NCI-H2171 (cell line): ENCODE measurements at regions not wholly inside any gene's neighbourhood (a gene's known extent, or its start where the extent isn't known, plus 50 kb on each side); places are given as distances from the start of the nearest gene placed in this dataset.

Source experiments
- DNase-seq: peaks from one replicate; lab custom pipeline; 2025; lab: John Stamatoyannopoulos, UW

GRCh38 chr3:53949541-53949940, 57.9 kb upstream of the SELENOK start:
- peak; percentile 35 for DNase-seq

- DNase-seq = no peak
Observed at GRCh38 chr3:53948174-53948573, 56.5 kb upstream of the SELENOK start.

- no peak for DNase-seq
Observed at GRCh38 chr3:53944028-53944427, 52.4 kb upstream of the SELENOK start.

GRCh38 chr3:53941950-53942349, 50.3 kb upstream of the SELENOK start:
- DNase-seq = no peak
